ENCODE measurements at regions not wholly inside any gene's neighbourhood (a gene's known extent, or its start where the extent isn't known, plus 50 kb on each side); places are given as distances from the start of the nearest gene placed in this dataset.
"Not testable (repeated sequence)": the region's sequence is repeated elsewhere in the genome, so short reads cannot be mapped to it uniquely, and the experiment has no call there.

GRCh38 chr4:96389770-96390169, 549.9 kb downstream of the PDHA2 start:
- Mint-ChIP-seq H3K9me3 (peaks cover 0 to 20% (median 0%) of the 10 kb centered on the region in 9 donors), H3K27ac (no peak overlapping the region), H3K4me3 (no peak overlapping the region), H3K36me3 (no peaks in the 10 kb centered on the region), H3K27me3 (no peaks in the 10 kb centered on the region), H3K4me1 (no peaks in the 10 kb centered on the region)
- POLR2A ChIA-PET = no interaction called here
- no peak for ATAC-seq
- DNase-seq = no peak

- no peaks in the 10 kb centered on the region for H3K4me1 Mint-ChIP-seq
- ATAC-seq (no peak), DNase-seq (no peak)
- H3K9me3 Mint-ChIP-seq = peaks cover 0 to 20% (median 0%) of the 10 kb centered on the region in 9 donors
- POLR2A ChIA-PET = no interaction called here
- no peak overlapping the region for H3K4me3 Mint-ChIP-seq
- H3K27ac Mint-ChIP-seq = no peak overlapping the region
- H3K36me3 Mint-ChIP-seq = no peaks in the 10 kb centered on the region
- no peaks in the 10 kb centered on the region for H3K27me3 Mint-ChIP-seq
These were observed 550.5 kb downstream of the PDHA2 start for GRCh38 chr4:96390404-96390803.

DNA sequence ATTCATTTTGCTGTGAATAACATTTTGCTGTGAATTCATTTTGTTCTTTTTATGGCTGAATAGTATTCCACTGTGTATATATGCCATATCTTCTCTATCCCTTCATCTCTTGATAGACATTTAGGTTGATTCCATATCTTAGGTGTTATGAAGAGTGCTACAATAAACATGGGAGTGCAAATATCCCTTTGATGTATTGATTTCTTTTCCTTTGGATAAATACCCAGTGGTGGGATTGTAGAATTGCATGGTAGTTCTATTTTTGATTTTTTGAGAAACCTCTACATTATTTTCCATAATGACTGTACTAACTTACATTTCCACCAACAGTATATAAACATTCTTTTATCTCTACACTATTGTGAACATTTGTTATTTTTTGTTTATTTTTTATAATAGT, 555.9 kb downstream of the PDHA2 start:
- H3K27me3 Mint-ChIP-seq = no peaks in the 10 kb centered on the region
- no peak for DNase-seq
- H3K4me1 Mint-ChIP-seq = no peaks in the 10 kb centered on the region
- no peak overlapping the region for H3K4me3 Mint-ChIP-seq
- H3K36me3 Mint-ChIP-seq = no peaks in the 10 kb centered on the region
- H3K27ac Mint-ChIP-seq = no peak overlapping the region
- peaks cover 0 to 15% (median 5%) of the 10 kb centered on the region in 9 donors for H3K9me3 Mint-ChIP-seq
- POLR2A ChIA-PET = no interaction called here
- ATAC-seq = no peak

- Mint-ChIP-seq H3K9me3 (peaks cover 0 to 13% (median 4%) of the 10 kb centered on the region in 9 donors), H3K4me1 (no peaks in the 10 kb centered on the region), H3K27me3 (no peaks in the 10 kb centered on the region), H3K4me3 (no peak overlapping the region), H3K27ac (no peak overlapping the region), H3K36me3 (no peaks in the 10 kb centered on the region)
- DNase-seq = no peak
- no peak for ATAC-seq
- POLR2A ChIA-PET = no interaction called here
These were observed 566.8 kb downstream of the PDHA2 start for GRCh38 chr4:96406742-96407141.

GRCh38 chr4:96407225-96407624, 567.3 kb downstream of the PDHA2 start:
- Mint-ChIP-seq H3K27me3 (no peaks in the 10 kb centered on the region), H3K9me3 (peaks cover 0 to 13% (median 4%) of the 10 kb centered on the region in 9 donors), H3K4me3 (no peak overlapping the region), H3K27ac (no peak overlapping the region), H3K36me3 (no peaks in the 10 kb centered on the region), H3K4me1 (no peaks in the 10 kb centered on the region)
- no peak for DNase-seq
- ATAC-seq = no peak
- POLR2A ChIA-PET = no interaction called here

DNA sequence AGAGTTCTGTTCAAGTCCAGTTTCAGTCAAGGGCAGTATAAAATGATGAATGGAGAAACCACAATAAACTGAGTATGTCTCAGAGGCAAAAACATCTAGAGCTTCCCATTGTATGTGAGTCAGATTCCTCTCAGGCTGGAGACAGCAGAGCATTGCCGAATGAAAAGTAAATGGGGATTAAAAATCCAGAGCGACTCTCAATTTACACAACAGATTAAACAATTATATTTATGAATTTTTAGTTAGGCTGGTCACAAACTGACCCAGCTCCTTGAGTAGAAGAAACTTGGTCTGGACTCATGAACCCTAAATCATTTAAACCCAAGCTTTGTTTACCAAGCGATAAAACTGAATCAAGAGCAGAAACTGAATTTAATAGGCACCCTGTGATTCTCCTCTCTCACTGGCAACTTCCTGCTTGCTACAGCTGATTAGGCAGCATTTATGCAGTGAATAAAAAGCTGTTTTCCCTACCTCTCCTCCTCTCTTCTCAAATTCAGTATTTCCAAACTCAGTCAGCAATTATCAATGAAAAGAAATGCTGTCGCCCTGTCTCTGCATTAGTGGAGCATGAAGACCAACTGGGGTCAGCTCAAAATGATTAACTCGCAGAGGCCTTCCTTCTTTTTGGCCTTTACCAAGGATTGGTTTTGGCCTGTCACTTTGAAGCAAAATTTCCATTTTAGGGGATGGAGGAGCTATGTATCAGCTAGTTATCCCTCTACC, 568.0 kb downstream of the PDHA2 start:
- Mint-ChIP-seq H3K4me3 (no peak overlapping the region), H3K9me3 (peaks cover 0 to 13% (median 4%) of the 10 kb centered on the region in 9 donors), H3K4me1 (no peaks in the 10 kb centered on the region), H3K27me3 (no peaks in the 10 kb centered on the region), H3K27ac (no peak overlapping the region), H3K36me3 (no peaks in the 10 kb centered on the region)
- DNase-seq (no peak), ATAC-seq (no peak)
- POLR2A ChIA-PET = no interaction called here

- POLR2A ChIA-PET, H3K36me3 Mint-ChIP-seq, H3K4me3 Mint-ChIP-seq, DNase-seq, H3K4me1 Mint-ChIP-seq, H3K27me3 Mint-ChIP-seq, H3K9me3 Mint-ChIP-seq, ATAC-seq, H3K27ac Mint-ChIP-seq: not testable (repeated sequence)
These were observed 575.0 kb downstream of the PDHA2 start for GRCh38 chr4:96414853-96415252.

- Mint-ChIP-seq H3K4me3 (no peak overlapping the region), H3K4me1 (no peaks in the 10 kb centered on the region), H3K27ac (no peak overlapping the region), H3K9me3 (peaks cover 0 to 5% (median 0%) of the 10 kb centered on the region in 9 donors), H3K36me3 (no peaks in the 10 kb centered on the region), H3K27me3 (no peaks in the 10 kb centered on the region)
- no peak for DNase-seq
- POLR2A ChIA-PET = no interaction called here
- no peak for ATAC-seq
These were observed 589.8 kb downstream of the PDHA2 start for GRCh38 chr4:96429657-96430056.

- Mint-ChIP-seq H3K36me3 (no peaks in the 10 kb centered on the region), H3K9me3 (peaks cover 0 to 4% (median 0%) of the 10 kb centered on the region in 9 donors), H3K4me3 (no peak overlapping the region), H3K27me3 (no peaks in the 10 kb centered on the region), H3K27ac (no peak overlapping the region), H3K4me1 (no peaks in the 10 kb centered on the region)
- no peak for DNase-seq
- no peak for ATAC-seq
- POLR2A ChIA-PET = no interaction called here
These were observed 591.2 kb downstream of the PDHA2 start for GRCh38 chr4:96431094-96431493.

DNA sequence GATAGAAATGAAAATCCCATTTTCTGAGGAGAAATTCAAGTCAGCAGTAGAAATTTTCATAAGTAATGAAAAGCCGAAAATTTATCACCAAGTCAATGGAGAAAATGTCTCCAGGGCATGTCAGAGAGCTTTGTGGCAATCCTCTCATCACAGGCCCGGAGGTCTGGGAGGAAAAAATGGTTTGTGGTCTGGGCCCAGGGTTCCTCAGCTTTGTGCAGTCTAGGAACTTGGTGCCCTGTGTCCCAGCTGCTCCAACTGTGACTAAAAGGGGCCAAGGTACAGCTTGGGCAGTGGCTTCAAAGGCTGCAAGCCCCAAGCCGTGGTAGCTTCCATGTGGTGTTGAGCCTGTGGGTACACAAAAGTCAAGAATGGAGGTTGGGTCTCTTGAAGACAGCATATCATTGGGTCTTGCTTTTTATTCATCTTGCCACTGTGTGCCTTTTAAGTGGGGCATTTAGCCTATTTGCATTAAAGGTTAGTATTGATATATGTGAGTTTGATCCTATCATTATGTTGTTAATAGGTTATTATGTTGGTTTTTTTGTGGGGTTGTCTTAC, 608.5 kb downstream of the PDHA2 start:
- Mint-ChIP-seq H3K9me3 (peaks cover 22 to 55% (median 35%) of the 10 kb centered on the region in 9 donors), H3K36me3 (peaks cover 0 to 28% (median 0%) of the 10 kb centered on the region in 3 donors), H3K27ac (no peak overlapping the region), H3K27me3 (no peaks in the 10 kb centered on the region), H3K4me3 (no peak overlapping the region), H3K4me1 (no peaks in the 10 kb centered on the region)
- DNase-seq (no peak), ATAC-seq (no peak)
- POLR2A ChIA-PET = no interaction called here

DNA sequence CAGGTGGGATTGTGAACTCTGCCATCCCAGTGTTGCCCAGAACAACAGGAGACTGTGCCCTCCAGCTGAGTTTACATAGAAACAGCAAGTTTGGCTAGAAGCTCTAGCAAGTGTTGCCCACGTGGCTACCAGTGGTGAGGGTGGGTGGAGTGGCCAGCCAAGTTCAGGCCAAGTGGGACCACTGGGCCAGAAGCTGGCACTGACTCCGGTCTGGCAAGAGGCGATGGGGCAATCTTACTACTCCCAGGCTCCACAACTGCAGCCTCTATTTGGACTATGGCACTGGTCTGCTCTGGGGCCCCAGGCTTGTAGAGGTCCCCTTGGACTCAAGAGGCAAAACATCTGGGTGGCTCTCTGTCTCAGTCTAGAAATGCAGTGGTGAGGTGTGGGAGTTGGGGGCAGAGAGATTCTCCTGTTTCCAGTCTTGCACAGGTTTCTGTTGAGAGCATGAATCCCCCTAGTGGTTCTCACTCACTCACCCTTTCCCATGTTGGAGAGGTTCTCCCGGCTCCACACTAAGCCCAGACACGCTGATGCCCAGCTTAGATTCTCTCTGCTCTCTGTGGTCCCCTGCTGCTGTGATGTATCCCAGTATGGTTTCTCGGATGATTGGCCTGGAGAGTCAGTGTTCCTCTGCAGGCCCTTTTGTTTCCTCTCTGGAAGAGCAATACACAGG, 615.3 kb downstream of the PDHA2 start:
- ATAC-seq (no peak), DNase-seq (no peak)
- H3K36me3 Mint-ChIP-seq = peaks cover 0 to 5% (median 2%) of the 10 kb centered on the region in 3 donors
- H3K27me3 Mint-ChIP-seq = no peaks in the 10 kb centered on the region
- peaks cover 0 to 13% (median 9%) of the 10 kb centered on the region in 9 donors for H3K9me3 Mint-ChIP-seq
- no peaks in the 10 kb centered on the region for H3K4me1 Mint-ChIP-seq
- H3K4me3 Mint-ChIP-seq = no peak overlapping the region
- POLR2A ChIA-PET = no interaction called here
- no peak overlapping the region for H3K27ac Mint-ChIP-seq

GRCh38 chr4:96458031-96458430, 618.1 kb downstream of the PDHA2 start:
- ATAC-seq, H3K36me3 Mint-ChIP-seq, POLR2A ChIA-PET, H3K27me3 Mint-ChIP-seq, DNase-seq, H3K9me3 Mint-ChIP-seq, H3K4me1 Mint-ChIP-seq, H3K4me3 Mint-ChIP-seq, H3K27ac Mint-ChIP-seq: not testable (repeated sequence)

GRCh38 chr4:96459105-96459504, 619.2 kb downstream of the PDHA2 start:
- Mint-ChIP-seq H3K27ac (no peak overlapping the region), H3K36me3 (peaks cover 0 to 2% (median 0%) of the 10 kb centered on the region in 3 donors)

More at GRCh38 chr4:96459105-96459504, 619.2 kb downstream of the PDHA2 start:
- ATAC-seq (no peak), DNase-seq (no peak)
- POLR2A ChIA-PET = no interaction called here
- H3K9me3 Mint-ChIP-seq = peaks cover 0 to 17% (median 3%) of the 10 kb centered on the region in 9 donors
- H3K27me3 Mint-ChIP-seq = no peaks in the 10 kb centered on the region
- no peaks in the 10 kb centered on the region for H3K4me1 Mint-ChIP-seq
- H3K4me3 Mint-ChIP-seq = no peak overlapping the region

All from naive thymus-derived CD8-positive, alpha-beta T cell (primary cell).